GM12891 (cell line): ENCODE measurements at regions not wholly inside any gene's neighbourhood (a gene's known extent, or its start where the extent isn't known, plus 50 kb on each side); places are given as distances from the start of the nearest gene placed in this dataset.

Experiments used
- POLR2A ChIP-seq: IDR thresholded peaks from 2 replicates; pipeline ENCODE4 v1.6.1; 2011; ENCODE audit warnings: low read depth, low read length, control low read depth
- POLR2AphosphoS5 ChIP-seq: IDR thresholded peaks from 2 replicates; pipeline ENCODE4 v1.6.1; 2011; ENCODE audit warnings: low read depth, low read length, control low read depth
- POU2F2 ChIP-seq: IDR thresholded peaks from 2 replicates; pipeline ENCODE4 v1.6.1; 2011; ENCODE audit warnings: low read depth, mild to moderate bottlenecking, control low read depth, low read length, moderate library complexity
- SPI1 ChIP-seq: IDR thresholded peaks from 2 replicates; pipeline ENCODE4 v1.6.1; 2011; ENCODE audit warnings: low read depth, low read length, control low read depth
- TAF1 ChIP-seq: IDR thresholded peaks from 2 replicates; pipeline ENCODE4 v1.6.1; 2011; ENCODE audit warnings: low read depth, low read length, control low read depth

- no peak for TF ChIP-seq POLR2AphosphoS5
- TF ChIP-seq POLR2A: no peak
- TF ChIP-seq POU2F2: no peak
- no peak for TF ChIP-seq TAF1
- no peak for TF ChIP-seq SPI1
Measured at GRCh38 chr6:22980446-22980845, 411.1 kb downstream of the HDGFL1 start.
